D341Med (cell line): ENCODE measurements at regions not wholly inside any gene's neighbourhood (a gene's known extent, or its start where the extent isn't known, plus 50 kb on each side); places are given as distances from the start of the nearest gene placed in this dataset.

ENCODE experiments used
- DNase-seq: peaks from one replicate; pipeline ENCODE4 v3.0.0; 2012; ENCODE audit warnings: low spot score

DNA sequence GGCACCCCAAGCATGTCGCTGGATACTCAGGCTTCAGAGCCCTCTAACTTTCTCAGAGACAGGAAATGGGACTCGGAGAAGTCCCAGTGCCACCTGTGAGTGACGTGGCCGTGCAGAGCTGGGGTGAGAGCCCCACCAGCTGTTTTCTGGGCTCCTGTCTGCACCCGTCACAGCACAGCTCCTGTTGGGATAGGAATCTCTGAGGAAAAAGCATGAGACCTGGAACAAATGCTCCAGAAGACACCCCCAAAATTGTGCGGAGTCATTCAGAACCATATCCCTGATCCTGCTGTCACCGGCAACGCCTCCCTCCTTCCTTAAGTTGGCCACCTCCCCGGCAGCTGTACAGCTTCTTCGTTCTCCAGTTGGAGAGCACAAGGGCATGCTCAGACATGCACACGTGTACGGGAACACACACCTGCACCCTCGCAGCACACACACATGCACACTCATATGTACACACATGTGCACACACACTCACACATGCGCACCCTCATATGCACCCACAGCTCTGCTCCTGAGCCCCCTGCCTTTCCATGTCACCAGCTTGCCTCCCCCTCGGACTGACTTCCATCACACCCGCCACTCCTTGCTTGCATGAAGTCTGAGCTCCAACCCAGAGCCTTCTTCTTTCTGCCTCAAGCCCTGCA, 1430.0 kb downstream of the BRD1 start:
- DNase-seq = no peak

DNA sequence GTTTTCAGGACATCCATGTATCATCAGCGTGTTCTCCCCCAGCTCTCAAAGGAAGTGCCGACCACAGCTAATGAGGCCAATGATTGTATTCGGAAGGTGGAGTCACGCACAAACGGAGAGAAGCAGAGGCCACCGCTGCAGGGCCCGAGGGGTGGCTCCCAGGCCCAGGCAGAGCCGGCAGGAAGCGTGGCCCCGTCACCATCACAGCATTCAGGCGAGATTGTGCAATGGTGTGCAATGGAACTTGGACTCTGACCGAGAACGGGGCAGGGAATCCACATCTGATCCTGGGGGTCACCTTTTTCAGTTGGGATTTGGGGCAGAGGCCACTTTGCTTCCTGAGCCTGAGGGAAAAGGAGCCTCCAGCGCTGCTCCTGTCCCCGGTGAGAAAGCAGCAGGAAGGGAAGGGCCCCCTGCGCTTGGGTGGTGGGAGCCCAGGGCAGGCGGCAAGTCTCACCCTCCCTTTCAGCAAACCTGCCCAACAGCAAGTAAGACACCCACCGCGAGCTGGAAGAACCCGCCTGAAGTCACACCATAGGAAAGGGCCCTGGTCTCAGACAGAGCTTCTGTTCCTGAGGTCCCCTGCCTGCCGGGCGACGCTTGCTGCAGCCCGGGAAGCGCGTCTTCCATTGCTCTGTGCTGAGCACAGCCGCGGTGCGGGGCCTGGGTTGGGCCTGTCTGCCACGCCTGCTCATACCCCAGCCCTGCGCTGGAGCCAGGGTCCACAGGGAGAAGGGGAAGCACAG, 1430.7 kb downstream of the BRD1 start:
- no peak for DNase-seq

DNA sequence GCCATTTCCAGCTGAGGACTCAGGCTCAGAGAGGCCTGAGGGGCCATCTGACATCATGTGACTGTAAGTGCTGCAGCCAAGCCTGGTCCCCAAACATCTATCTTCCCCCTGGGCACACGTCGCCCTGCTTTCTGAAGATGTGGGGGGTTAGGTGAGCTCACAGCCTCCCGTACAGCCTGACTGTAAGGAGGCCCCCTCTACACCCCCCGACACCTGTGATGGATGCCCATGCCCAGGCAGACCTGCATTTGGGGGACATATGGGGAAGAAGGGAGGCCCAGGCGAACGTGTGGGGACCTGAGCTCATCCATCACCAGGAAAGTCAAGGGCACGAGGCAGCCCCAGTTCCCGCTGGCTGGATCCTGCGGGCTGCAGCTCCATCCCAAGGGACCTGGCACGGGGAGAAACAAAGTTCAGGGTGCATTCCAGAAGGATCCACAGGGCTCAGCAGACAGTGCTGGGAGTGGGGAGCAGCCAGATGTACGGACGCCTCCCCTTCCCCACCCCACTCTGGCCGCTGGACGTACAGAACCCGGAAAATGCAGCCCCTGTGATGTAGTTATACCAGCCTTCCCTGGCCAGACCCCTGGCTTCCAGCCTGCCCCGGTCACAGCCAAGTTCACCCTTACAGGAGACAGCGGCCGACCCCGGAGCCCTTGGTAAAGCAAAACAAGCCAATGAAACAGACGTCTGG, 1431.4 kb downstream of the BRD1 start:
- DNase-seq = no peak

DNA sequence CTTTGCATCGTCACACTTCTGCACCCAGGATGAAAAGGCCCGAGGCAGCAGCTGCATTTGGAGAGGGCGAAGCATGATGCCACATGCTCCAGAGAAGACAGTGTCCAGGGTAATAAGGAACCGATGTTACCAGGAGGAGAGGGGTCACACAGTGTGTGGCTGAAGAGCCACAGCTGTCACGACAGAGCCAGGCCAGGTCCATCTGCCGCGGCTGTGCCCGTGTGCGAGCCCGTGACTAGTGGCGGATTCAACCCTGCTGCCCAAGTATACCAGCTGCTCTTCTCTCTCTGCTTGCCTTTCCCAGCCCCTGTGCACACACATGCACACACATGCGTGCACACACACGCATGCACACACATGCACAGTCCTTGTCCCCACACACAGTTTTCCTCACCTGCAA, 1432.5 kb downstream of the BRD1 start:
- DNase-seq = no peak

DNA sequence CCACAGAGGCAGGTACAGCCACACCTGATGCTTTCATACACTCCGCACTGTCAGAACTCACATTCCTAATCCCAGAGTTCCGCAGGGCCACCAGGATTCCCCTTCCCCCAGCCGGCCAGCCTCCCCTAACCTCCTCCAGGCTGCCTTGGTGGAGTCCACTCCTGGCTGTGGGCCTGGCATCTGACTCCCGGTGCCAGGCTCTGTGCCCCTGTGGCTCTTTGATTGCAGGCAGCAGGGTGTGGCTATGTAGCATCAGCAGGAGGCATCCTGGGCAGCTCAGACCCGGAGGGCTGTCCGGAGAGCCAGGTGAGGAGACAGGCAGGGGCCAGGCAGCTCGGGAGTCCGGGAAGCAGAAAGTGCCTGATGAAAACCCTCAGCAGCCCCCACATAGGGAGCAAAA, 1432.9 kb downstream of the BRD1 start:
- no peak for DNase-seq

DNA sequence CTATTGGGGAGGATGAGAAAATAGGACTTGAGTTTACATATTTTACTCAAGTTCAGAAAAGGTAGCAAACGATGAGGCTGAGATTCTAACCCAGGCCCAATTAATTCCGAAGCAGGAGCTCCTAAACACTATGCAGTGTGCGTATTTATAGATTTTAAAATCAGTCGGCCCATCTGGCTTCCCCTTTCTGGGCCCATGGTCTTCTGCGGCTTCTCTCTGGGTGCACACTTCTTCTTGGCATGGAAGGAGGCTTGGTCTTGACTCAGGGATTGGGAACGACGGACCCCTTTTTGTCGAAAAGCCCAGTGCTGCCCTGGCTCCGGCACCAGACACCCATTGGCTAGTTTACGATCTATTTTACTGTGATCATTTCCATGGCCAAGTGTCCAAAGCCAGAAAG, 1433.8 kb downstream of the BRD1 start:
- no peak for DNase-seq

DNA sequence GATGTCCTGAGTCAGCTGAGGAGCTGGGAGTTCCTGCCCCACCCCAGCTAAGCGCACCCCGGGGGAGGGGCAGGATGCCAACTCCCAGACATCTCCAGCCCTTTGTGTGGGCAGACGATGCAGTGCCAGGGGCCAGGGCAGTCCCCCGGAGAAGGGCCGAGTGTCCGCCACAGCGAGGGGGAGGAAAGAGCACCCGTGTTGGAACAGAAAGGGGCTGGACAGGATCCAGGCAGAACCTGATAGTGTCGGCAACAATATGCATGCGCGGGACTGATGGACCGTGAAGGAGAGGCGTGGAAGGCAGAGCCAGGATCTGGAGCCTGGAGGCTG, 1434.7 kb downstream of the BRD1 start:
- no peak for DNase-seq

DNA sequence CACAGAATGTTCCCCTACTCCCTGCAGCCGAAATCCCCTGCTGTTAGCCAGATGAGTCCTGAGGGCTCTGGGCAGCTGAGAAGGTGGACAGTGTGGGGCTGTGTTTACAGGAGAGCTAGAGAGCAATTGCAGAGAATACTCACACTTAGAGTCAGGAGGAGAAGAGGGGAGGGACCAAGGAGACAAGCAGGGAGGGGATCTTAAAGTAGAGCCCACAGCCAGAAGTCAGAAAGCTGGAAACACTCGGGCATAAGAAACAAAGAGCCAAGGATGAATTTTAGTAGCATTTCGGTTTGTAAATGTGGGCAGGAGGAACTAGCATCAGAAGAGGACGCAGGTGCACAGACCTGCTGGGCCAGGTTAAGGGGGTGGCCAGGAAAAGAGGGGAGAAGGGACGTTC, 1435.9 kb downstream of the BRD1 start:
- no peak for DNase-seq

DNA sequence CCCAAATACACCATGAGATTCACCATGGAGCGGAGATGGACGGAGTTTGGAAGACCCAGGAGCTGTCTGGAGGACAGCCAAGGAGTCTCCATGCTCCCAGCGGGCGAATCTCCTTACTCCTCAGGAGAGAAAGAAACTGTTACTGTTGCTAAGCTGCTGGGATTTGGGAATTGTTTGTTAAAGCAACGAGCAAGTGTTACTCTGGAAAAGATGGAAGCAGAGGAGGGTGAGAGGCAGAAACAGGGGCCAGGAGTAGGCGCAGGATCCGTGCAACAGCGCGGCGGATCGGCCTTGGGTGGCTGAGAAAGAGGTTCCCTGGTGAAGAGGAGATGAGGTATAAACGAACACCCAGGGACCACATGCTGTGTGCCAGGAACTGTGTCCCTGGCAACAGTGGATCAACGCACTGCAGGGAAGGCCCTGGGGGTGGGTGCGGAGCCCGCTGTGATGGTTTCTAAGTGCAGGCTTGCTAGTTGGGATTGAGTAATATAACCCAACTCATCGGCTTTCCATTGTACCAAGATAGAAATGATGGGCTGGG, 1436.4 kb downstream of the BRD1 start:
- DNase-seq = no peak

DNA sequence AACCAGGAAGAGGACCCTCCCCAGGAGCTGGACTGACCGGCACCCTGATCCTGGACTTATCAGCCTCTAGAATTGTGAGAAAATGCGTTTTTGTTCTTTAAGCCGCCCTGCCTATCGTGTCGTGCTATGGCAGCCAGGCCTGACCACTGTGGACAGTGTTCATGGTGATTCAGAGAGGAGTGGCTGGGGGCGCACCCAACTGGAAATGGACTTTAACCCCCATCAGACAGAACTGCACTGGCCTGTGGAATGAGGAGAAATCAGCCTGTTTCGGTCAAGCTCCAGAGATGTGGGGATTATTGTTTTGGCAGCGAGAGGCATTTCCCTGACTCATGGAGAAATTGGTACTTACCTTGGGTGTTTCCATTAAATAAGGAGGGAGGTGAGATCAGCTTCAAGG, 1437.8 kb downstream of the BRD1 start:
- DNase-seq = no peak

DNA sequence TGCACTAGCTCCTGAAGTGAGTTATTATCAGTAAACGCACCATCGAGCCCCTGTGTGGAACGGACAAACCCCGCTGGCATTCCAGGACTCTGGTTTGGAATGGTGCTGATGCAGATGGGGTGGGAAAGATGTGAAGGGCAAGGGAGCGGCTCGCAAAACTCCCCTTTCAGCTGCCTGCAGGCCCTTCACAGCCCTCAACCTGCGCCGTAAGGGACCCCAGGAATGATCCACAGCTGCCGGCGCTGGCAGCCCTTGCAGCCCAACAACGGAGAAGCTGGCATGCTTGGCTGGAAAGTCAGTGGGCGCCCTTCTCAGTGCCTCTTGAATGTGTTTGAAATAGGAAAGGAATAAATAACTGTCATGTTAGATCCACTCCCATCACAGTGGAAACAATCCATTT, 1445.5 kb downstream of the BRD1 start:
- DNase-seq = no peak

DNA sequence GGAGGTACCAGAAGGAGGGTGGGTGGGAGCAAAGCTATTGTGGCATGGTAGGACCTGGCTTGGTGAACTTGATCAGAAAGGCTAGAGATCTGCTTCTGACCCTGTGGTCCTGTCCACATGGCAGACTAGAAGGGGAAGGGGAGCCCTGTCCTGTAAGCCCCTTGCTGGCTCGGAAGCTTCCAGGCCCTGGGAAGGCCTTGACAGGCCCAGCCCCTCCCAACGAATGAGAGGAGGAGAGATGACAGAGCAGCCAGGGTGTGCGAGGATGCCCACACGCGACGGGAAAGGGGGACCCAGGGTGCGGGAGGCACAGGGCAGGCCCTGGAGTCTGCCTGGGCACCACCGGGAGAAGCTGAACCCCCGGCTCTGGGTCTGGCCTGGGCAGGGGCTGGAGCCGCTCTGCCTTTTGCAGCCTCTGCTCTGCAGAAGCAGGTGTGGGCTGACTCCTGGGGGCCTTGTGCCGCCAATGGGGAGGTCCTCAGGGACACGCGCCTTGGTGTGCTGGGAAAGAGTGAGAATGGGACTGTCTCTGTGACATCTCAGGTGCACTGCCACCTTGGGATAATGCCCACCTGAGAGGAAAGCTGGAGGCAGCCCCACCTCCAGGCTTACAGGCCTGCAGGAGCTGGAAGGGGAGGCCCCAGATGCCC, 1447.5 kb downstream of the BRD1 start:
- DNase-seq = no peak

DNA sequence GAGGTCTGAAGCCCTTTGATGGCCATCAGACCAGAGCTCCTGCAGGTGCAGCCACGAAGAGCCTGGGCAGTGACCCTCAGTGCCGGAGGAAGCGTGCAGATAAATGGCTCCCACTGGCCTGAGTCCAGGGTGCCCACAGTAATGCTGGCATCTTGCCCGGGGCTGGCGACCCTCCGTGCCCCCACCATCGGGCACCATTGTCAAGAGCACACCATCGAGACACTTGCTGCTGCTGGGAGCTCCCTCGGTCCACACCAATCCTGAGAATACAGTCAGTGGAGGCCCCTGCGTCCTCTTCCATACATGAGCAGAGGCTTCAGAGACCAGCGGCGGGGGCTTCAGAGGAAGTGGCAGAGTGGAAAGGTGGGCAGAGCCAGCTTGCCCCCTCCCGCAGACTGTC, 1448.3 kb downstream of the BRD1 start:
- no peak for DNase-seq

DNA sequence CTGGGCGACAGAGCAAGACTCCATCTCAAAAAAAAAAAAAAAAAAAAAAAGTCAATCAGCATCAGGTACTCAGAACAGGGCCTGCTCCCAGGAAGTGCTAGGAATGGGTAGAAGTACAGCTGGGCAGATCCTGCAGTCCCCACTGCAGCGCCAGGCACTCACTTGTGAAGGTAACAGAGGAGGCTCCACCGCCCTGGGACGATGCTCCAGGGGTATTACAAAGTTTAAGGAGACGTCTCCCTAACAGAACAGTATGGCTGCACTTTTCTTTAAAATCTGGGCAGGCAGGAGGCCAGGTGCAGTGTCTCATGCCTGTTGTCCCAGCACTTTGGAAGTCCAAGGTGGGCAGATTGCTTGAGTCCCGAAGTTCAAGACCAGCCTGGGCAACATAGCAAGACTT, 1449.0 kb downstream of the BRD1 start:
- DNase-seq = no peak

DNA sequence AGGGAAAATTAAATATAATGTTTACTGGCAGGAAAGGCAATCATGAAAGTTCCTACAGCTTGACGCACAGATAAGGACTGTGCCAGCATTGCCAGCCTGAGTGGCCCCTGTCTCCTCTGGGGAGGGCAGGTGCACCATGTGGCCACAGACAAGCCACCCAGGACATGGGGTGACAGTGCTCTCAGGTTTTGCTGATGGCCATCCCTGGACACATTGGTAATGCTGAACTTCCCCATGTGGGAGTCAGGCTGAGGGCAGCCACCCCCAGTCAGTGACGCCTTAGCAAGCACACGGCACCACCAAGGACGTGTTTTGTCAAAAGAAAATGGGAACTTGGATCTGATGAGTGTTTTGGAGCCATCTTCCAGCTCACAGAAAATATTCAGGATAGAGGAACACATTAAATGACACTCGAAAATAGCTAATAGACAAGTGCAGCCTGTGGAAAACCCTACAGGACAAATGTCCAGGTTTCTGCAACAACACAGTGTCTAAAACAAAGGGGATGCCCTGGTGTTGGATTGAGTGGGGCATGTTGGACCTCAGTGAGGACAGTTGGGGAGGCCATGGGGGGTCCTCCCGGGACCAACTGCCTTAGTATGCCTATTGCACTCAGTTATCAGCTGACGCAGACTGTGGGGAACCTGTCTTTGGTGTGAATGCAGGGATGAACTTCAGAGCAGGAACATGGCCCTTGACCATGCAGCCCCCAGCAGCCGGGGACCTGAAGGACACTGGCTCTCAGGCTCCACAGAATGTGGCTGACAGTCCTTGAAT, 1450.5 kb downstream of the BRD1 start:
- DNase-seq = no peak

DNA sequence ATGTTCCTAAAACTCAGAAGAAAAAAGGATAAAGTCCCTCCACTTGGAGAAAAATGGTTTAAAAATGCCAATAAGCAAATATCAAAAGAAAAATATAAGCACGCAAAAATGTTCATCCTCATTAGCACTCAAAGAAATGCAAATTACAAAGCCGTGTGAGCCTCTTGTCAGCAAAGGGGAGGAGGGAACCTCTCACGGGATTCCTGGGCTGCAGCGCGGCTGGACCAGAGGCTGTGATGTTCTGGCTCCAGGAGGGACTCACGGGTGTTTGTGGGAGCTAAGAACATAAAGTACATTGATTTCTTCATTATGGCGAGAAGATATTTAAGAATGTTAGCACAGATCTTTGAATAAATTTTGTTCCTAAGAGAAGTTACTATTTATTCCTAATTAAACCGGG, 1451.2 kb downstream of the BRD1 start:
- DNase-seq = no peak

DNA sequence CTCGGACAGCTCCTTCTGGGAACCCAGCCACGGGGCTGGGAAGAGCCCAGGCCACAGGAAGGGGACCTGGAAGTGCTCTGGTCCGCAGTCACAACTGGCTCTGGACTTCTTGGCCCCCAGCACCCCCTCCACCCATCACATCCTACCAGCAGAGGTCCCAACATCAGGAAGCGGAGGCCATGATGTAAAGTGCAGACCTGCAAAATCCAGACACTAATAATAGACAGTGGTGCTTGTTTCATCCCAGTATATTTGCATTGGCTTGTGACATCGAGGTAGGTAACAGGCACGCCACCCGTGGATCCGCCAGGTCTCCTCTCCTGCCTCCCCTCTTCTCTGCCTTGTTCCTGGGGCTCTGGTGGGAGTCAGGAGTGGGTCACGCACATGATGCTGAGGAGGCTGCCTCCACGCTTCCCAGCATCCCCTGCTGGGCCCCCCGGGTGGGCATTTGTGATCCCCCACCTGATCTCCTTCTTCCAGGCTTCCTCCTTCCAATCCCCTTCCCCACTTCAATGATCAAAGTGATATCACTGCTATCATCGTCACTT, 1454.0 kb downstream of the BRD1 start:
- DNase-seq = no peak

DNA sequence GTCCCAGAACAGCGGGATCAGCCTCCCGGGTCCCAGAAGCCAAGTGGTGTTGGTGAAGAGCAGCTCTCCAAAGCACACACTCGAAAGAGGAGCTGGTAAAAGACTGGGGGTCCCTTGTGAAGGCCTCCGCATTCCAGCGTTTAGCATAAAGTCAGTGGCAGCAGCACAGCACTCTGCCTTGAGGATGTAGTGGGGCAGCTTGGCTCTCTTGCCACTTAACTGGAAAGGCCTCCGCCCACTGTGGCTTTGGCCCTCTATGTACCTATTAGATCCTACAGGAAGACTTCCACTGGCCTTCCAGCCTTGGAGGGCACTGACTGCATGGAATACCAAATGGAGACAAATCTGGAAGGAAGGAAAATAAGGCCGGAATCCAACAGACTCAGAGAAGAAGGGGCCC, 1455.3 kb downstream of the BRD1 start:
- DNase-seq = no peak

DNA sequence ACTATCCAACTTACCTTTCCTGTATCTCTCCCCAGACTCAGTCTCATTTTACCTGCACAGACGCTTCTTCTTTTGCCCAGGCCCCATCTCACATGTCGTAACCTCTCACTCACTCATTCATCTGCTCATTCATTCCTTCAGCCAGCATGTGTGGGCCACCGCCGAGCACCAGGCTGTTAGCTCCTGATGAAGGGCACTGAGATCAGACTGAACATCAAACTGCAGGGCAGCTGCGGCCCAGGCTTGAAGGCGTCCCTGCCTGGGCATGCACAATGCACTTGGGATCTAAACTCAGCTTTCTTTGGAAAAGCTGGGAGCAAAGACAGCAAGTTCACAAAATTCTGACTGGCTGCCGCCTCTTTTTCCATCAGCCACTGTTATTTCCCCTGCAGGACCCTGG, 1456.3 kb downstream of the BRD1 start:
- no peak for DNase-seq

DNA sequence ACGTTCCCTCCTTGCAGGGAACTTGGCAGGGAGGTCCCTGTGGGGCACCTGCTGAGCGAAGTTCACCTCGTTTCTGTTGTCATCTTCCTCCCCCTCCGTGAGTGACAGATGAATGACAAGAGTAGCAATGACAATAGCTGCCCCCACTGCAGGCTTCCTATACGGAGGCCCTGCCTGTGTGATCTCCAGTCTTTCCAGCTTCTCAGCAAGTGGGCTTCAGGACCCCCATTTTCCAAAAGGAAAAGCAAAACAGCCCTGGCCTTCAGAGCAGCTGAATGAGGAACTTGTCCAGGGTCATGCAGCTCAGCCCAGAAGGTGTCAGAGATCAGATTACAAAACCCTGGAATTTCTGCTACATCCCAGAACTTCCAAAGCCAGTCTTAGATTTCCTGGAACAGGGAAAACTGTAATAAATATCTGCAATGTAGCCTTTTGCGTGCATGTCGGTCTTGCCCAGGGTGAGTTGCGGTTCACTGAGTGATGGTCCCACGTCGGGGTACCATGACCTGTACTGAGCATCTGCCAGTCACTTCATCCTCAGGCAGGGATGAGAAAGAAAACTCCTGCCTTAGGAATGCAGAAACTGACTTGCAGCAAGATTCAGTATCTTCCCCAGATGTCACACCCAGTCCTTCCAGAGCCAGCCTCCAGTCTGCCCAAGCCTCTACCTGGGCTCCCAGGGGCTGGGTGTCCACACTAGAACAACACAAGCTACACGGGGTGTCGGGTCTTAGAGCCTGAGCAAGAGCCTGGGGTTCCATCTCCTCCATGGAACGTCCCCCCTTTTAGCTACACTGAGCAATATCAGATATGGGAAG, 1457.0 kb downstream of the BRD1 start:
- no peak for DNase-seq
